WTC11 (cell line): ENCODE measurements at regions not wholly inside any gene's neighbourhood (a gene's known extent, or its start where the extent isn't known, plus 50 kb on each side); places are given as distances from the start of the nearest gene placed in this dataset.
A peak's percentile ranks its signal among the peaks of the same experiment; 100 is the strongest.

Source experiments
- ATAC-seq: fragments of 200-7000 bp; cut with Tn5 transposase; 2 replicates; pipeline ENCODE4 v1.10.0; 2021; ENCODE audit warnings: mild to moderate bottlenecking, moderate library complexity
- CTCF ChIA-PET: fragments of 300-600 bp; sonication (Branson Sonifier 250); formaldehyde crosslinking; loops from one replicate; lab custom pipeline; 2021; ENCODE audit warnings: antibody characterized with exemption; lab: Charles Lee
- POLR2A ChIA-PET: fragments of 350-600 bp; sonication (Branson Sonifier 250); formaldehyde crosslinking; loops from one replicate; lab custom pipeline; 2021; ENCODE audit warnings: antibody characterized with exemption; lab: Charles Lee
- DNase-seq: peaks from one replicate; pipeline ENCODE4 v3.0.0; 2021; ENCODE audit warnings: low spot score
- H3K27ac Mint-ChIP-seq: 2 replicates; pipeline ENCODE4 v1.8.0; 2021; ENCODE audit warnings: mixed read lengths
- H3K27me3 Mint-ChIP-seq: 2 replicates; pipeline ENCODE4 v1.8.0; 2021; ENCODE audit warnings: low read depth, mild to moderate bottlenecking, moderate library complexity, mixed read lengths
- H3K36me3 Mint-ChIP-seq: 2 replicates; pipeline ENCODE4 v1.8.0; 2021; ENCODE audit warnings: mixed read lengths
- H3K4me1 Mint-ChIP-seq: 2 replicates; pipeline ENCODE4 v1.8.0; 2022; ENCODE audit warnings: mixed read lengths
- H3K4me3 Mint-ChIP-seq: 2 replicates; pipeline ENCODE4 v1.8.0; 2021; ENCODE audit warnings: mild to moderate bottlenecking, moderate library complexity, mixed read lengths
- H3K9me3 Mint-ChIP-seq: 2 replicates; pipeline ENCODE4 v1.8.0; 2021; ENCODE audit warnings: mixed read lengths
- GABPB1 ChIP-seq: sonication (generic); formaldehyde crosslinking; IDR thresholded peaks from 2 replicates; pipeline ENCODE4 v1.8.1; 2023; ENCODE audit warnings: mild to moderate bottlenecking, missing genetic modification reagents
- GTF2I ChIP-seq: fragments of 250-450 bp; sonication (Bioruptor Pico); conservative IDR thresholded peaks from 2 replicates; pipeline ENCODE4 v1.4.0; 2021; ENCODE audit warnings: mild to moderate bottlenecking
- NFATC4 ChIP-seq: fragments of 250-450 bp; sonication (Bioruptor Pico); IDR thresholded peaks from 2 replicates; pipeline ENCODE4 v1.9.0; 2021; ENCODE audit warnings: mild to moderate bottlenecking
- NFYB ChIP-seq: sonication (generic); formaldehyde crosslinking; conservative IDR thresholded peaks from 2 replicates; pipeline ENCODE4 v1.8.0; 2022; ENCODE audit warnings: low read depth, missing genetic modification reagents
- NR2C2 ChIP-seq: sonication (generic); formaldehyde crosslinking; IDR thresholded peaks from 2 replicates; pipeline ENCODE4 v1.8.0; 2022; ENCODE audit warnings: mild to moderate bottlenecking, missing genetic modification reagents
- ZNF121 ChIP-seq: sonication (generic); formaldehyde crosslinking; IDR thresholded peaks from 2 replicates; pipeline ENCODE4 v1.8.0; 2023; ENCODE audit warnings: missing genetic modification reagents
- ZNF232 ChIP-seq: sonication (generic); formaldehyde crosslinking; IDR thresholded peaks from 2 replicates; pipeline ENCODE4 v1.8.0; 2022; ENCODE audit warnings: mild to moderate bottlenecking, missing genetic modification reagents
- ZNF416 ChIP-seq: fragments of 250-450 bp; sonication (Bioruptor Pico); IDR thresholded peaks from 2 replicates; pipeline ENCODE4 v1.9.0; 2021; ENCODE audit warnings: mild to moderate bottlenecking, inconsistent platforms
- TF ChIP-seq, protein P1 (sequence below): sonication (generic); formaldehyde crosslinking; IDR thresholded peaks from 2 replicates; pipeline ENCODE4 v1.8.0; 2022; ENCODE audit warnings: mild to moderate bottlenecking, missing genetic modification reagents
- TF ChIP-seq, protein P2 (sequence below): fragments of 250-450 bp; sonication (Bioruptor Pico); conservative IDR thresholded peaks from 2 replicates; pipeline ENCODE4 v1.9.0; 2021; ENCODE audit warnings: mild to moderate bottlenecking

DNA sequence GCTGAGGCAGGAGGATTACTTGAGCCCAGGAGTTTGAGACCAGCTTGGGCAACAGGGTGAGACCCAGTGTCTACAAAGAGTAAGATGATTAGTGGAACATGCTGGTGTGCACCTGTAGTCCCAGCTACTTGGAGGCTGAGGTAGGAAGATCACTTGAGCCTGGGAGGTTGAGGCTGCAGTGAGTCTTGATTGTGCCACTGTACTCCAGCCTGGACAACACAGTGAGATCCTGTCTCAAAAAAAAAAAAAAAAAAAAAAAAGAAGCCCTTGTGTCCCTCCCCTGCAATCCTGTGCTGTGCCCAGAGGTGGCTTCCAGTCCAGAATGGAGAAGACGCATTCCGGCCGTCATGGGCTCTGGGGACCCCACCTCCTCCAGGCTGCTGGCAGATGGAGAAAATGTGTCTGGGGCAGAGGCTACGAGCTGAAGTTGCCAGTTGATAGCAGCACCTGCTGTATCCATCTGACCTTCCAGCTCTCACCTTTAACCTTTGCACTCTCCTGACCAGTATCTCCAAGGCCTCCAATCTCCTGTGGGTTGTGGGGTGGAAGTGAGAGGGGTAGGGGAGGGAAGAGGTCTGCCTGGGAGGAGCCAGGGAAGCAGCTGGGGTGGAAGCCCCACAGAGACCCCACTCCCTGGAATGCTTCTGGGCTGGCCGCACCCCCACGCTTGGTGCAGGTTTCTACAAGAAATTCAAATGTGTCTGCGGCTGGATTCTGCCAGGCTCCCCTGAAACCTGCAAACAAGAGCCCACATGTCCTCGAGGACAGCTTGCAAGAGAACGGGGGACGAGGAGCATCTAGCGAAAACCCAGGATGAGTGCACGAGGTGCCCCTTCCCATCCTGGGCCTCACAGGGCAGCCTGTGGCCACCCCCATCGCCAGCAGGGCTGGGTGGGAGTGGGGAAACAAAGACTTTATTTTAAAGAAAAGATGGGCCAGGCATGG is 148.3 kb upstream of the IER5L start:
- no peak overlapping the region for H3K27ac Mint-ChIP-seq
- CTCF ChIA-PET, result interaction anchor here (1.5 to 1.9 kb wide), 3 partner anchors 10 to 298 kb away, joined by 3 to 6 read pairs (median 4); no protein-coding TSS in a partner anchor
- TF ChIP-seq ZNF121 (CRISPR knock-in tag), result peak; percentile 80; the same call in 1 of the 2 replicates
- TF ChIP-seq GTF2I (CRISPR knock-in tag), result no peak
- DNase-seq (no peak), ATAC-seq (no peak)
- peaks cover 5% of the 10 kb centered on the region; the same call in 1 of the 2 replicates for H3K36me3 Mint-ChIP-seq
- peaks cover 17% of the 10 kb centered on the region for H3K4me1 Mint-ChIP-seq
- H3K27me3 Mint-ChIP-seq, result 0 out of 2 replicates have a peak, but pooled peaks cover 4% of the 10 kb centered on the region
- H3K9me3 Mint-ChIP-seq, result peaks cover 11% of the 10 kb centered on the region
- H3K4me3 Mint-ChIP-seq, result no peak overlapping the region
- POLR2A ChIA-PET, result no interaction called here

DNA sequence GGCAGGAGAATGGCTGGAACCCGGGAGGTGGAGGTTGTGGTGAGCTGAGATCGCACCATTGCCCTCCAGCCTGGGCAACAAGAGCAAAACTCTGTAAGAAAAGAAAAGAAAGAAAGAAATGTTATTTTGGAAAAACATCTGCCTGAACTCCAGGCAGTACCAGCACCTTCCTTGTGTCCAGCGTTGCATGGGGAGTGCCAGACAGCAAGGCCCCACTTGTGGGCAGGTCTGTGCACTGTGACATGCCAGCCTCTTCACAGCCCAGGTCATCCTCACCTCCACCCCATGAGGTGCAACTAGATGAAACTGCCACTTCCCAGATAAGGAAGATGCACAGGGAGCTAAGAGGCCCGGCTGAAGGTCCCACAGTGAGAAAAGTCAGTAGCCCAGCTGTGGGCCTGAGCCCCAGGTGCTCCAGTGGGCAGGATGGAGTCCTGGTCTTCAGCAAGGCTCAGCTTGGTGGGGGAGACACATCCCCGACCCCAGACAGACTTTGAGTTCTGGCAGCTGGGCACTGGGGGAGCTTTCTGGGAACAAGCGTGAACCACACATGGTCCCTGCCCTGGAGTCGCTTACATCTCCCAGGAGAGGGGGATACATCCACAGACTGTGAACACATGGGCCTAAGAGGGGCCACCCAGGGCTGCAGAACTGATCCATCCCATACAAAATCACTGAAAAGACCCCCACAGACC is 146.9 kb upstream of the IER5L start:
- no peaks in the 10 kb centered on the region for H3K36me3 Mint-ChIP-seq
- no peak for ATAC-seq
- no peak overlapping the region for H3K27ac Mint-ChIP-seq
- H3K4me3 Mint-ChIP-seq, result no peak overlapping the region
- H3K9me3 Mint-ChIP-seq, result no peaks in the 10 kb centered on the region
- H3K27me3 Mint-ChIP-seq, result no peaks in the 10 kb centered on the region
- DNase-seq, result no peak
- H3K4me1 Mint-ChIP-seq, result peaks cover 25% of the 10 kb centered on the region
- POLR2A ChIA-PET, result no interaction called here
- CTCF ChIA-PET, result interaction anchor here (1.0 to 1.9 kb wide), 4 partner anchors 9 to 272 kb away, joined by 3 to 6 read pairs (median 4); no protein-coding TSS in a partner anchor
- TF ChIP-seq NR2C2, result no peak
- TF ChIP-seq, protein P1, sequence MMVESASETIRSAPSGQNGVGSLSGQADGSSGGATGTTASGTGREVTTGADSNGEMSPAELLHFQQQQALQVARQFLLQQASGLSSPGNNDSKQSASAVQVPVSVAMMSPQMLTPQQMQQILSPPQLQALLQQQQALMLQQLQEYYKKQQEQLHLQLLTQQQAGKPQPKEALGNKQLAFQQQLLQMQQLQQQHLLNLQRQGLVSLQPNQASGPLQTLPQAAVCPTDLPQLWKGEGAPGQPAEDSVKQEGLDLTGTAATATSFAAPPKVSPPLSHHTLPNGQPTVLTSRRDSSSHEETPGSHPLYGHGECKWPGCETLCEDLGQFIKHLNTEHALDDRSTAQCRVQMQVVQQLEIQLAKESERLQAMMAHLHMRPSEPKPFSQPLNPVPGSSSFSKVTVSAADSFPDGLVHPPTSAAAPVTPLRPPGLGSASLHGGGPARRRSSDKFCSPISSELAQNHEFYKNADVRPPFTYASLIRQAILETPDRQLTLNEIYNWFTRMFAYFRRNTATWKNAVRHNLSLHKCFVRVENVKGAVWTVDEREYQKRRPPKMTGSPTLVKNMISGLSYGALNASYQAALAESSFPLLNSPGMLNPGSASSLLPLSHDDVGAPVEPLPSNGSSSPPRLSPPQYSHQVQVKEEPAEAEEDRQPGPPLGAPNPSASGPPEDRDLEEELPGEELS (CRISPR knock-in tag), result no peak
- TF ChIP-seq, protein P2, sequence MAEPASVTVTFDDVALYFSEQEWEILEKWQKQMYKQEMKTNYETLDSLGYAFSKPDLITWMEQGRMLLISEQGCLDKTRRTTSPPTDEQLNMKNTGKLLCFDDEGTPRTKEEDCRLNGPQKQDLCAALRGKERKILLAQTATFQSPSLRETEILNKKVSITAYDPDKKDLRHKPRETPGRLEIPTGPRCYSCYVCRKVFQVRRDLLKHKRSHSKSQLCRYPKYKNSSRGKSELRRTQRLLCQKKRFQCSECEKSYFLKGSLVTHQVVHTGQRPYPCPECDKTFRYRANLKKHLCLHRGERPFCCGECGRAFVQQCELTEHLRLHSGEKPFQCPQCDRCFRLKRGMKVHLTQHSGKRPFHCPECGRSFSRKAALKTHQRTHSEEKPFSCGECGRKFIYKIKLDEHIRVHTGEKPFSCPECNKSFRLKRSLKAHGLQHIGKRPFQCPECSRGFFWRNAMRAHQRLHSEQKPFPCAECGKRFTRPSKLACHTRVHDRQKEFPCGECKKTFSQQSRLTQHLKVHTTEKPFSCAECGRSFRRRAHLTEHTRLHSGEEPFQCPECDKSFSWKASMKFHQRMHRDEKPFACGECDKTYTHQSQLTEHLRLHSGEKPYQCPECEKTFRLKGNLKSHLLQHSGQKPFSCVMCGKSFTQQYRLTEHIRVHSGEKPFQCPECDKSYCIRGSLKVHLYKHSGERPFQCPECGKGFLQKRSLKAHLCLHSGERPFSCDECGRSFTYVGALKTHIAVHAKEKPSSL (CRISPR knock-in tag), result no peak
- no peak for TF ChIP-seq NFATC4 (CRISPR knock-in tag)
- TF ChIP-seq NFYB (CRISPR knock-in tag), result no peak

DNA sequence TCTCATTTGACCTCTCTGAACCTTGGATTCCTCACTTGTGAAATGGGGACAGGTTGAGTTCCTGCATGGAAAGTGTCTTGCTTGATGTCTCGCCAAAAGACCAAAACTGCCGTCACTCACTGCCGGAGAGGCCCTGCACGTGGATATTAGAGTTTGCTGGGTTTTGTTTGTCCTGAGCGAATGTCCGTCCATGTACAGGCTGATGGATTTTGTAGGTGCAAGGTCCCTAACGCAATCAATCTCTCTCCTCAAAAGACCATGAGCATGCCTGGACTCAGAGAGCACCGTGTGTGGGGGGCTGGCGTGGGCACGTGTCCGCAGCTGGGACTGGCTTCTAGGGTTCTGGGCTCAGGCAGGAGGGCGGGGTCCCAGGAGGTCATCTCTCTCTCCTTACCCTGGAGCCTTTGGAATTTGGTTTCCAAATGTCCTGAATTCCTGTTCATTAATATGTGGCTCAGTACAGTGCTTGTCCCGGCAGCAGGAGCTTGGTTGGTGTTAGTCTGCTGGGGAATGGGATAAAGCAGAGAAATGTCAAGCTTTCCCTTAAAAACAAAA is 146.0 kb upstream of the IER5L start:
- ATAC-seq, result no peak
- no peaks in the 10 kb centered on the region for H3K36me3 Mint-ChIP-seq
- no peaks in the 10 kb centered on the region for H3K9me3 Mint-ChIP-seq
- H3K4me1 Mint-ChIP-seq, result peaks cover 25% of the 10 kb centered on the region
- ChIA-PET POLR2A (no interaction called here), CTCF (interaction anchor here (1.3 kb wide), 1 partner anchor 10 kb away, joined by 3 read pairs; no protein-coding TSS in a partner anchor)
- no peaks in the 10 kb centered on the region for H3K27me3 Mint-ChIP-seq
- no peak for DNase-seq
- no peak overlapping the region for H3K4me3 Mint-ChIP-seq
- no peak overlapping the region for H3K27ac Mint-ChIP-seq
- TF ChIP-seq GABPB1 (CRISPR knock-in tag) (peak; percentile 27; the same call in 1 of the 2 replicates), ZNF232 (no peak)
- TF ChIP-seq, all 79 proteins: peak for 1

DNA sequence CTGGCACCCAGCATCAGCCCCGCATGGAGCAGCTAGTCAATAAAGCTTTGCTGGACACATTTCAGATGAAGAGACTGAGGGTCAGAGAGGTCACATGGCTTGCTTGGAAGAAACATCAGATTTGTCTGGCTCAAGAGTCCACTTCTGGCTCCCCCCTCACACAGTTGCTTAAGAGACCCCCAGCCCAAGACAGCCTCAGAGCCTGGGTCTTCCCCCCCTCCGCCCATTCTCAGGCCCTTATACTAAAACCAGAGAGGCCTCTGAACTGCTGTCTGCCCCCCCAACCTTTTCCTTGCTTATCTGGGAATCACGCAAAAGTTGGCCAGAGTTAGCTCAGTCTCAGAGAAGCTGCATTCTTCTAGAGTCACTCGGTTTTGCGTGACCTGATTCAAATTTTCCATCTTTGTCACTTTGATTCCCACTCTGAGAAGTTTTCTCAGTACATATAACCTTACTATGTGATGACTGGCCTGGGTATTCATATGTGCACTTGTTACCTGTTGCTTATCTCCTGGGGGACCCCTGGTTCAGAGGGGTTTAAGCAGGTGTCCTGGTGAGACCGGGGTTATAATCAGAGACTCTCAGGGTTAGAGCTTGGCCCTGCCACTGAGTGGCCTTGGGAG is 145.4 kb upstream of the IER5L start:
- Mint-ChIP-seq H3K27me3 (no peaks in the 10 kb centered on the region), H3K4me3 (no peak overlapping the region)
- DNase-seq (no peak), ATAC-seq (no peak)
- ChIA-PET POLR2A (no interaction called here), CTCF (interaction anchor here (0.6 to 1.6 kb wide), 2 partner anchors 8 to 930 kb away, joined by 4 to 5 read pairs; no protein-coding TSS in a partner anchor)
- TF ChIP-seq ZNF416 (CRISPR knock-in tag), result no peak
- TF ChIP-seq, all 79 proteins: peak for 0
- peaks cover 25% of the 10 kb centered on the region for H3K4me1 Mint-ChIP-seq
- no peak overlapping the region for H3K27ac Mint-ChIP-seq
- H3K9me3 Mint-ChIP-seq, result no peaks in the 10 kb centered on the region
- H3K36me3 Mint-ChIP-seq, result no peaks in the 10 kb centered on the region
